HCT116 (cell line): ENCODE measurements at regions not wholly inside any gene's neighbourhood (a gene's known extent, or its start where the extent isn't known, plus 50 kb on each side); places are given as distances from the start of the nearest gene placed in this dataset.

Source experiments
- ATAC-seq: fragments of 200-7000 bp; cut with Tn5 transposase; 2 replicates; pipeline ENCODE4 v1.9.1; 2020; ENCODE audit warnings: mild to moderate bottlenecking, moderate library complexity
- BruUV-seq: library from RNA; stranded (reverse); fragments of 400-500 nt; replicated peaks from 2 replicates; lab custom pipeline; 2021; lab: Mats Ljungman, UMichigan
- CTCF ChIA-PET: fragments of 300-600 bp; sonication (Branson Sonifier 250); formaldehyde crosslinking; loops from one replicate; lab custom pipeline; 2021; ENCODE audit warnings: antibody characterized with exemption; lab: Charles Lee
- POLR2A ChIA-PET: fragments of 300-600, 350-600 bp; sonication (Branson Sonifier 250); formaldehyde crosslinking; loops from one replicate; lab custom pipeline; 2021; ENCODE audit warnings: antibody characterized with exemption; lab: Charles Lee
- RAD21 ChIA-PET, 2 experiments: fragments of 300-600 bp; sonication (Branson Sonifier 250); formaldehyde crosslinking; loops; one replicate each; lab custom pipeline; 2023; ENCODE audit warnings: low total read pairs in 2 of 2; ENCODE audit not compliant: uncharacterized antibody in 2 of 2, unreplicated experiment in 2 of 2, low non-redundant PET in 1 of 2; lab: Charles Lee
- DNase-seq: peaks from one replicate; pipeline ENCODE4 v3.0.0-alpha.2; 2010; ENCODE audit warnings: low read depth, low spot score
- H2AFZ ChIP-seq: fragments of 200-600 bp; shearing (Covaris generic), sonication (generic); 2 replicates; pipeline ENCODE4 v1.6.1; 2017; ENCODE audit warnings: low read depth, mixed run types, mixed read lengths, antibody characterized with exemption, low read length; ENCODE audit not compliant: poor library complexity, severe bottlenecking
- H3K27ac ChIP-seq: 2 replicates; pipeline ENCODE4 v1.5.1; 2012; ENCODE audit warnings: low read depth, low read length
- H3K27me3 ChIP-seq: fragments of 200-600 bp; sonication (generic); 2 replicates; pipeline ENCODE4 v1.6.1; 2016; ENCODE audit warnings: mixed run types, low read length, mixed read lengths; ENCODE audit not compliant: insufficient read depth
- H3K36me3 ChIP-seq, 2 experiments: fragments of 200-500 bp in 1 of 2; fragments of 200-600 bp in 1 of 2; sonication (Bioruptor generic) in 1 of 2; sonication (generic) in 1 of 2; 2 replicates each; pipeline versions ENCODE4 v1.5.1 to v1.6.1; 2014 to 2016; ENCODE audit warnings: low read length in 2 of 2, inconsistent platforms in 1 of 2, mixed read lengths in 1 of 2, mixed run types in 1 of 2; ENCODE audit not compliant: insufficient read depth in 2 of 2, control insufficient read depth in 1 of 2
- H3K4me1 ChIP-seq, 2 experiments: fragments of 200-600 bp in 1 of 2; sonication (generic) in 1 of 2; 2 replicates each; pipeline versions ENCODE4 v1.5.1 to v1.6.1; 2012 to 2017; ENCODE audit warnings: low read length in 2 of 2, inconsistent platforms in 1 of 2, mild to moderate bottlenecking in 1 of 2, mixed read lengths in 1 of 2, mixed run types in 1 of 2, moderate library complexity in 1 of 2; ENCODE audit not compliant: insufficient read depth in 2 of 2, control insufficient read depth in 1 of 2
- H3K4me2 ChIP-seq: fragments of 200-600 bp; sonication (generic); 2 replicates; pipeline ENCODE4 v1.6.1; 2017; ENCODE audit warnings: mixed run types, low read length, mixed read lengths
- H3K4me3 ChIP-seq, 2 experiments: fragments of 200-600 bp in 1 of 2; sonication (generic) in 1 of 2; replicated peaks in 1 of 2; 2 replicates each; pipeline ENCODE4 v1.5.1; 2011 to 2016; ENCODE audit warnings: low read length in 2 of 2, control low read depth in 1 of 2, low read depth in 1 of 2, mild to moderate bottlenecking in 1 of 2, mixed read lengths in 1 of 2, mixed run types in 1 of 2
- H3K79me2 ChIP-seq: fragments of 200-600 bp; sonication (generic); 2 replicates; pipeline ENCODE4 v1.6.1; 2017; ENCODE audit warnings: mild to moderate bottlenecking, mixed run types, low read length, moderate library complexity, mixed read lengths; ENCODE audit not compliant: insufficient read depth
- H3K9ac ChIP-seq: fragments of 200-600 bp; sonication (generic); 2 replicates; pipeline ENCODE4 v1.6.1; 2016; ENCODE audit warnings: low read length, mixed read lengths
- H3K9me2 ChIP-seq: fragments of 200-600 bp; sonication (generic), shearing (Covaris generic); 2 replicates; pipeline ENCODE4 v1.6.1; 2017; ENCODE audit warnings: mixed run types, mild to moderate bottlenecking, moderate library complexity; ENCODE audit not compliant: insufficient read depth
- H3K9me3 ChIP-seq, 2 experiments: fragments of 200-500 bp in 1 of 2; fragments of 200-600 bp in 1 of 2; sonication (Bioruptor generic) in 1 of 2; sonication (generic) in 1 of 2; 2 replicates each; pipeline ENCODE4 v1.6.1; 2014 to 2017; ENCODE audit warnings: low read length in 2 of 2, mixed read lengths in 2 of 2, inconsistent platforms in 1 of 2, low read depth in 1 of 2, mild to moderate bottlenecking in 1 of 2, mixed run types in 1 of 2, moderate library complexity in 1 of 2; ENCODE audit not compliant: control insufficient read depth in 1 of 2, insufficient read depth in 1 of 2
- H4K20me1 ChIP-seq: fragments of 200-600 bp; sonication (generic), shearing (Covaris generic); 2 replicates; pipeline ENCODE4 v1.6.1; 2017; ENCODE audit warnings: mixed run types, mild to moderate bottlenecking, moderate library complexity; ENCODE audit not compliant: insufficient read depth
- CBX3 ChIP-seq: IDR thresholded peaks from 2 replicates; pipeline ENCODE4 v1.6.1; 2012; ENCODE audit warnings: low read depth
- EGR1 ChIP-seq: IDR thresholded peaks from 2 replicates; pipeline ENCODE4 v1.6.1; 2012; ENCODE audit warnings: low read depth
- JUND ChIP-seq: IDR thresholded peaks from 2 replicates; pipeline ENCODE4 v1.6.1; 2012
- SIN3A ChIP-seq: IDR thresholded peaks from 2 replicates; pipeline ENCODE4 v1.6.1; 2012; ENCODE audit warnings: low read depth
- SRF ChIP-seq: IDR thresholded peaks from 2 replicates; pipeline ENCODE4 v1.6.1; 2012; ENCODE audit warnings: low read depth
- ZFX ChIP-seq: fragments of 450-650 bp; IDR thresholded peaks from 2 replicates; pipeline ENCODE4 v1.6.1; 2017
- intact Hi-C: fragments of 100-400 bp; cut with micrococcal nuclease; formaldehyde crosslinking; loops from 2 replicates; pipeline ENCODE4 v1.10.0; 2022
- TF ChIP-seq, protein P1 (sequence below): IDR thresholded peaks from 2 replicates; pipeline ENCODE4 v1.6.1; 2011; ENCODE audit warnings: mild to moderate bottlenecking, low read length, moderate library complexity; ENCODE audit not compliant: insufficient replicate concordance; ENCODE audit errors: extremely low read depth
- TF ChIP-seq, protein P2 (sequence below): IDR thresholded peaks from 2 replicates; pipeline ENCODE4 v1.6.1; 2012
- TF ChIP-seq, protein P3 (sequence below): IDR thresholded peaks from 2 replicates; pipeline ENCODE4 v1.6.1; 2012

DNA sequence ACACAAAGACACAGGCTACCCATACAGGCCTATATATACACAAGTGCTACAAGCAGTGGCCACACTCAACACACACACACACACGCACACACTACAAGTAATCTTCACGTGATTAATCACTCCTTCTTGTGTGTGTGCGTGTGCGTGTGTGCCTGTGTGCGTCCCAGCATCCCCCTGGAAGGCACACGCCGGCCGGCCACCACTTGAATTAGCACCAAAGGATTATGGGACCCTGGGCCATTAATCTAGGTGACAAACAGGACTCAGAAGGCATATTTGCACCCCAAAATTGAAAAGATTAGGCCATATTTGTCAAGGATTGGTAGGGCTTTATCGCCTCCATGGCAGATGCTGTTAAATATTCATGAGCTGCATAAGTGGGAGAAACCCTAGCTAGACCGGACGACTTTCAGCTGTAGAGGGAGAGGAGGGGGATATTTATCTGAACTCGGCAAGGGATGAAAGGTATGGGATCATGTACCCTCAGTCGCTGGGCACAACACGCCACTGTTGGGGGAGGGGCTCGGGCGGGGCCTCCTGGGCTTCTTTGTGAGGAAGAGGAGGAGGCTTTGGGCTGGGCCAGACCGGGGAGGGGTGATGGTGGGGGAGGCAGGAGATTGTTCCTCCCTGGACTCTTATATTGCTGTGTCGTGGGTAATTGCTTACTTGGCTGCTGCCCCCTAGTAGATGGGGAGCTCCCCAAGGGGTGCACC is 89.6 kb upstream of the LHX5 start:
- Histone ChIP-seq H3K4me2 (no peak overlapping the region), H3K4me1 (no peaks in the 10 kb centered on the region), H3K4me3 (no peak overlapping the region), H3K79me2 (no peaks in the 10 kb centered on the region), H3K27me3 (peaks cover 51% of the 10 kb centered on the region), H3K9me2 (no peaks in the 10 kb centered on the region), H3K27ac (no peak overlapping the region), H2AFZ (no peak overlapping the region), H3K9me3 (no peaks in the 10 kb centered on the region)
- ChIA-PET POLR2A (no interaction called here), CTCF (no interaction called here)
- DNase-seq (no peak), ATAC-seq (no peak)
- no TSS peak for BruUV-seq
- no peak for TF ChIP-seq ZFX
- TF ChIP-seq JUND, result no peak
- TF ChIP-seq SIN3A, result no peak
- TF ChIP-seq, protein P1, sequence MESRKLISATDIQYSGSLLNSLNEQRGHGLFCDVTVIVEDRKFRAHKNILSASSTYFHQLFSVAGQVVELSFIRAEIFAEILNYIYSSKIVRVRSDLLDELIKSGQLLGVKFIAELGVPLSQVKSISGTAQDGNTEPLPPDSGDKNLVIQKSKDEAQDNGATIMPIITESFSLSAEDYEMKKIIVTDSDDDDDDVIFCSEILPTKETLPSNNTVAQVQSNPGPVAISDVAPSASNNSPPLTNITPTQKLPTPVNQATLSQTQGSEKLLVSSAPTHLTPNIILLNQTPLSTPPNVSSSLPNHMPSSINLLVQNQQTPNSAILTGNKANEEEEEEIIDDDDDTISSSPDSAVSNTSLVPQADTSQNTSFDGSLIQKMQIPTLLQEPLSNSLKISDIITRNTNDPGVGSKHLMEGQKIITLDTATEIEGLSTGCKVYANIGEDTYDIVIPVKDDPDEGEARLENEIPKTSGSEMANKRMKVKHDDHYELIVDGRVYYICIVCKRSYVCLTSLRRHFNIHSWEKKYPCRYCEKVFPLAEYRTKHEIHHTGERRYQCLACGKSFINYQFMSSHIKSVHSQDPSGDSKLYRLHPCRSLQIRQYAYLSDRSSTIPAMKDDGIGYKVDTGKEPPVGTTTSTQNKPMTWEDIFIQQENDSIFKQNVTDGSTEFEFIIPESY, result no peak
- TF ChIP-seq, protein P2, sequence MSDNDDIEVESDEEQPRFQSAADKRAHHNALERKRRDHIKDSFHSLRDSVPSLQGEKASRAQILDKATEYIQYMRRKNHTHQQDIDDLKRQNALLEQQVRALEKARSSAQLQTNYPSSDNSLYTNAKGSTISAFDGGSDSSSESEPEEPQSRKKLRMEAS, result no peak
- TF ChIP-seq, protein P3, sequence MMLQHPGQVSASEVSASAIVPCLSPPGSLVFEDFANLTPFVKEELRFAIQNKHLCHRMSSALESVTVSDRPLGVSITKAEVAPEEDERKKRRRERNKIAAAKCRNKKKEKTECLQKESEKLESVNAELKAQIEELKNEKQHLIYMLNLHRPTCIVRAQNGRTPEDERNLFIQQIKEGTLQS, result no peak
- no peak for TF ChIP-seq EGR1
- TF ChIP-seq SRF, result no peak
- TF ChIP-seq CBX3, result no peak
- TF ChIP-seq, all 23 proteins: peak for 0
- no peaks in the 10 kb centered on the region for H3K36me3 ChIP-seq
- RAD21 ChIA-PET, result no interaction called here
- H3K9ac ChIP-seq, result no peak overlapping the region
- intact Hi-C loops, result no loop called here
- no peaks in the 10 kb centered on the region for H4K20me1 ChIP-seq
